Naive thymus-derived CD8-positive, alpha-beta T cell (primary cell): ENCODE measurements at regions not wholly inside any gene's neighbourhood (a gene's known extent, or its start where the extent isn't known, plus 50 kb on each side); places are given as distances from the start of the nearest gene placed in this dataset.

Experiments used
- ATAC-seq, 2 donors: fragments of 150-1000 bp; cut with Tn5 transposase in 1 of 2; sonication (Bioruptor Pico), chemical (Tn5 transposase) in 1 of 2; 1 replicate in 1 of 2; 2 replicates in 1 of 2; pipeline ENCODE4 v1.10.0; 2021; ENCODE audit warnings: mild to moderate bottlenecking in 2 of 2, moderate library complexity in 2 of 2
- POLR2A ChIA-PET: fragments of 350-600 bp; sonication (Branson Sonifier 250); formaldehyde crosslinking; loops from one replicate; lab custom pipeline; 2021; ENCODE audit warnings: antibody characterized with exemption; lab: Charles Lee
- DNase-seq, 10 donors: peaks; one replicate each; pipeline versions ENCODE4 v3.0.0 to v3.0.0-alpha.2; 2020 to 2022
- H3K27ac Mint-ChIP-seq, 10 donors: one replicate each; pipeline ENCODE4 v1.8.0; 2020 to 2022; ENCODE audit warnings: mild to moderate bottlenecking in 10 of 10, mixed read lengths in 10 of 10, moderate library complexity in 4 of 10, inconsistent platforms in 1 of 10
- H3K27me3 Mint-ChIP-seq, 5 donors: one replicate each; pipeline ENCODE4 v1.8.0; 2021 to 2022; ENCODE audit warnings: mixed read lengths in 5 of 5
- H3K36me3 Mint-ChIP-seq, 3 donors: one replicate each; pipeline ENCODE4 v1.8.0; 2020 to 2022; ENCODE audit warnings: mixed read lengths in 3 of 3, mild to moderate bottlenecking in 2 of 3, inconsistent platforms in 1 of 3
- H3K4me1 Mint-ChIP-seq, 4 donors: one replicate each; pipeline ENCODE4 v1.8.0; 2021 to 2022; ENCODE audit warnings: mixed read lengths in 4 of 4
- H3K4me3 Mint-ChIP-seq, 10 donors: one replicate each; pipeline ENCODE4 v1.8.0; 2020 to 2022; ENCODE audit warnings: mild to moderate bottlenecking in 10 of 10, mixed read lengths in 10 of 10, moderate library complexity in 6 of 10, inconsistent platforms in 1 of 10
- H3K9me3 Mint-ChIP-seq, 9 donors: one replicate each; pipeline ENCODE4 v1.8.0; 2020 to 2022; ENCODE audit warnings: mixed read lengths in 9 of 9, mild to moderate bottlenecking in 3 of 9, inconsistent platforms in 1 of 9, moderate library complexity in 1 of 9

- DNase-seq (no peak), ATAC-seq (no peak)
- POLR2A ChIA-PET, result no interaction called here
- Mint-ChIP-seq H3K27me3 (peaks cover 17 to 46% (median 25%) of the 10 kb centered on the region in 5 donors), H3K9me3 (no peaks in the 10 kb centered on the region), H3K27ac (no peak overlapping the region), H3K36me3 (no peaks in the 10 kb centered on the region), H3K4me3 (no peak overlapping the region), H3K4me1 (peaks cover 0 to 8% (median 3%) of the 10 kb centered on the region in 4 donors)
Measured at GRCh38 chr1:214216779-214217178, 64.2 kb upstream of the SMYD2 start.

GRCh38 chr1:214219902-214220301 is 61.1 kb upstream of the SMYD2 start:
- no peak for DNase-seq
- no peak overlapping the region for H3K27ac Mint-ChIP-seq
- POLR2A ChIA-PET, result no interaction called here
- peaks cover 18 to 54% (median 31%) of the 10 kb centered on the region in 5 donors for H3K27me3 Mint-ChIP-seq
- H3K9me3 Mint-ChIP-seq, result no peaks in the 10 kb centered on the region
- H3K4me3 Mint-ChIP-seq, result no peak overlapping the region
- ATAC-seq, result no peak
- H3K36me3 Mint-ChIP-seq, result no peaks in the 10 kb centered on the region
- no peaks in the 10 kb centered on the region for H3K4me1 Mint-ChIP-seq

- no peak for ATAC-seq
Measured at GRCh38 chr1:214220891-214221290, 60.1 kb upstream of the SMYD2 start.

GRCh38 chr1:214224611-214225354 is 56.2 kb upstream of the SMYD2 start:
- POLR2A ChIA-PET, result no interaction called here
- peak overlapping the region in 1 of 10 donors; percentile 12 for H3K4me3 Mint-ChIP-seq
- H3K27me3 Mint-ChIP-seq, result peaks cover 9 to 42% (median 31%) of the 10 kb centered on the region in 5 donors
- H3K9me3 Mint-ChIP-seq, result no peaks in the 10 kb centered on the region
- H3K4me1 Mint-ChIP-seq, result no peaks in the 10 kb centered on the region
- DNase-seq (no peak), ATAC-seq (no peak)
- H3K36me3 Mint-ChIP-seq, result no peaks in the 10 kb centered on the region
- peak overlapping the region in 1 of 10 donors; percentile 36 for H3K27ac Mint-ChIP-seq

More at GRCh38 chr1:214220891-214221290, 60.1 kb upstream of the SMYD2 start:
- Mint-ChIP-seq H3K36me3 (no peaks in the 10 kb centered on the region), H3K4me3 (no peak overlapping the region), H3K4me1 (no peaks in the 10 kb centered on the region), H3K27ac (no peak overlapping the region), H3K27me3 (peaks cover 16 to 53% (median 34%) of the 10 kb centered on the region in 5 donors), H3K9me3 (no peaks in the 10 kb centered on the region)
- DNase-seq, result no peak
- POLR2A ChIA-PET, result interaction anchor here (0.6 kb wide), 1 partner anchor 72 kb away, joined by 6 read pairs; no protein-coding TSS in a partner anchor

GRCh38 chr1:214228976-214229375 is 52.0 kb upstream of the SMYD2 start:
- H3K27ac Mint-ChIP-seq, result no peak overlapping the region
- no peak for DNase-seq
- no peak for ATAC-seq
- H3K9me3 Mint-ChIP-seq, result no peaks in the 10 kb centered on the region
- H3K27me3 Mint-ChIP-seq, result peaks cover 4 to 25% (median 24%) of the 10 kb centered on the region in 5 donors
- H3K36me3 Mint-ChIP-seq, result no peaks in the 10 kb centered on the region
- POLR2A ChIA-PET, result no interaction called here
- no peak overlapping the region for H3K4me3 Mint-ChIP-seq
- H3K4me1 Mint-ChIP-seq, result no peaks in the 10 kb centered on the region

GRCh38 chr1:214229736-214230135 is 51.2 kb upstream of the SMYD2 start:
- no peaks in the 10 kb centered on the region for H3K4me1 Mint-ChIP-seq

More at GRCh38 chr1:214229736-214230135, 51.2 kb upstream of the SMYD2 start:
- DNase-seq, result no peak
- no peaks in the 10 kb centered on the region for H3K36me3 Mint-ChIP-seq
- H3K4me3 Mint-ChIP-seq, result no peak overlapping the region
- H3K27ac Mint-ChIP-seq, result no peak overlapping the region
- H3K9me3 Mint-ChIP-seq, result no peaks in the 10 kb centered on the region
- H3K27me3 Mint-ChIP-seq, result peaks cover 3 to 21% (median 17%) of the 10 kb centered on the region in 5 donors
- POLR2A ChIA-PET, result no interaction called here
- no peak for ATAC-seq
